ENCODE measurements at regions not wholly inside any gene's neighbourhood (a gene's known extent, or its start where the extent isn't known, plus 50 kb on each side); places are given as distances from the start of the nearest gene placed in this dataset.
A peak's percentile ranks its signal among the peaks of the same experiment; 100 is the strongest.

DNA sequence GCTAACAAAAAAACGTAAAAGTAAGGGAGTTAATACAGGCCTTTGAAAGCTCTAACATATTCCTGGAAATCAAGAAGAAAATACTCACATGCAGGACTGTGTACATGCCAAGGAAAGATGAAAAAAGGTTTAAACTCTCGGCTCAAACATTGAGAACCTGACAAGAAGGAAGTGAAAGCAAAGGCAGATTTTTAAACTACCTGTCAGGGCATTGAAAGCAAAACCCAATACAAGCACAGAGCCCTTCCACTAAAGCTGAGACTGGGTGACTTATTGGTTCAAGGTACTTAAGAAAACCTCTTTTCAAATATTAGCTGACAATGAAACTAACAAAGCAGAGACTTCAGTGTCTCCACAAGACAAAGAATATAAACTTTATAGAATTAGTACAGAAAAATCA is 313.0 kb upstream of the GRID2 start:
- H3K27me3 ChIP-seq: no peaks in the 10 kb centered on the region
- no peak overlapping the region for H3K27ac ChIP-seq
- no peak for DNase-seq
- H3K4me1 ChIP-seq: no peaks in the 10 kb centered on the region
- 48 to 52% methylated on average over 2 of the region's 2 CpGs for WGBS, 2 donors
- no peaks in the 10 kb centered on the region for H3K9me3 ChIP-seq
- H3K36me3 ChIP-seq (replicated peaks in 1 of 2; ENCODE audit: insufficient read depth in 1 of 2, low read depth in 2 of 2): no peaks in the 10 kb centered on the region
- no peak for TF ChIP-seq POLR2A (IDR thresholded peaks at IDR 0.05)
- TF ChIP-seq, protein P1, sequence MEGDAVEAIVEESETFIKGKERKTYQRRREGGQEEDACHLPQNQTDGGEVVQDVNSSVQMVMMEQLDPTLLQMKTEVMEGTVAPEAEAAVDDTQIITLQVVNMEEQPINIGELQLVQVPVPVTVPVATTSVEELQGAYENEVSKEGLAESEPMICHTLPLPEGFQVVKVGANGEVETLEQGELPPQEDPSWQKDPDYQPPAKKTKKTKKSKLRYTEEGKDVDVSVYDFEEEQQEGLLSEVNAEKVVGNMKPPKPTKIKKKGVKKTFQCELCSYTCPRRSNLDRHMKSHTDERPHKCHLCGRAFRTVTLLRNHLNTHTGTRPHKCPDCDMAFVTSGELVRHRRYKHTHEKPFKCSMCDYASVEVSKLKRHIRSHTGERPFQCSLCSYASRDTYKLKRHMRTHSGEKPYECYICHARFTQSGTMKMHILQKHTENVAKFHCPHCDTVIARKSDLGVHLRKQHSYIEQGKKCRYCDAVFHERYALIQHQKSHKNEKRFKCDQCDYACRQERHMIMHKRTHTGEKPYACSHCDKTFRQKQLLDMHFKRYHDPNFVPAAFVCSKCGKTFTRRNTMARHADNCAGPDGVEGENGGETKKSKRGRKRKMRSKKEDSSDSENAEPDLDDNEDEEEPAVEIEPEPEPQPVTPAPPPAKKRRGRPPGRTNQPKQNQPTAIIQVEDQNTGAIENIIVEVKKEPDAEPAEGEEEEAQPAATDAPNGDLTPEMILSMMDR (IDR thresholded peaks at IDR 0.05): no peak
- no peak for ATAC-seq
- no peak overlapping the region for H3K4me3 ChIP-seq
- intact Hi-C loops (cut with DNase I): no loop called here

DNA sequence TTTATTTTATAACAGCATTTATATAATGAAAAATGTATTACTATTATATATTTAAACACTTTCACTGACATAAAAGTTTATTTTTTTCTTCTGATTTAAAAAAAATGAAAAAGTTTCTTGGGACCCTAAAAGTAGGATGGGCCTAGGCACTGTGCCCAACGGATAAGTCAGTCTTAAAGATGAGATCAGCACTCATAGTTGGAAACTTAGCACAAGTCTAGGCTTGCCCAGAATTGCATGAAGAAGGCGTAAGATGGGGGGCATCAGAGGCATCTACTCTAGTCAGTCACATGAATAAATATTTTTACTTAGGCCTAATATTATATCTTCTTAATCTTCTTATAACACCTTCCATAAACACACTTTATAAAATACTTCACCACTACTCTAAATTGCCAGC is 306.7 kb upstream of the GRID2 start:
- intact Hi-C loops (cut with DNase I): no loop called here
- no peak for DNase-seq
- WGBS, 2 donors: 84 to 86% methylated on average over 2 of the region's 2 CpGs

DNA sequence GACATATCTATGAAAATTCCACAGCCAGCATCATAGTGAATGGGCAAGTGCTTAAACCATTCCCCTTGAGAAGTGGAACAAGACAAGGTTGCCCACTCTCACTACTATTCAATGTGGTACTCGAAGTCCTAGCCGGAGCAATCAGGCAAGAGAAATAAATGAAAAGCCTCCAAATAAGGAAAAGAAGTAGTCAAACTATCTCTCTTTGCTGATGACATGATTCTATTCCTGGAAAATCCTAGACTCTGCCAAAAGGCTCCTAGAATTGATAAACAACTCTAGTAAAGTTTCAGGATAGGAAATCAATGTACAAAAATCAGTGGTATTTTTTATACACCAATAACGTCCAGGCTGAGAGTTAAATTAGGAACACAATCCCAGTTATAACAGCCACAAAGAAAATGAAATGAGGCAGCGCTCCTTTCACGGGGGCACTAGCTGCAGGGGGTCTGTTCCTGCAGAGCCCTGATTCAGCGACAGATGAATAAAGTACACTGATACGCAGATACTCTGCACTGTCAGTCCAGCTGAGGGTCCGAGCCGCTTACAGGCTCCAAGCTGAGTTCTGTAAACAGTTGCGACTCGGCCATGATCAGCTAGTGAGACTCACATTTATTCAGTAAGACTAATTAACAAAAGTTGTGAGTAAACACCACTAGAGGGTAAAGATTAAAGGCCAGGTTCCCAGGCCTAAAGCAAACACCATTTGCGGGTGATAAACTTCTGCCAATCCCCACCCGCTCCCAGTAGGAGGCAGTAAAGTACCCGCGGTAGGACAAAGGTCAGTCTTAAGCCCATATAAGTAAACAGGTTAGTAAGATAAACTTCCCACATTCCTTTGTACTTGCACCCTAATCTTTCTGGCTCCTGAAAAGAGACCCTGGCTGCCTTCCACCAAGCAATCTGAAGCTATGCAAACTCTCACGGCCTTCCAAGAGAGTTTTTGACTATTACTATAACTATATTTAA is 290.6 kb upstream of the GRID2 start:
- DNase-seq (peak; percentile 76 to 87 (median 84)), ATAC-seq (peak; percentile 93)
- TF ChIP-seq, protein P1 (IDR thresholded peaks at IDR 0.05): peak; percentile 48 to 86 (median 78)
- TF ChIP-seq POLR2A (IDR thresholded peaks at IDR 0.05): no peak
- no peak overlapping the region for H3K4me3 ChIP-seq
- no peaks in the 10 kb centered on the region for H3K36me3 ChIP-seq (replicated peaks in 1 of 2; ENCODE audit: insufficient read depth in 1 of 2, low read depth in 2 of 2)
- H3K4me1 ChIP-seq: peaks cover 13% of the 10 kb centered on the region
- H3K27ac ChIP-seq: peak overlapping the region in 2 of 4 donors; percentile 11
- H3K27me3 ChIP-seq: no peaks in the 10 kb centered on the region
- intact Hi-C loops (cut with DNase I): no loop called here
- 15 to 16% methylated on average over 16 of the region's 16 CpGs for WGBS, 2 donors
- no peaks in the 10 kb centered on the region for H3K9me3 ChIP-seq

More for the DNA sequence above, 306.7 kb upstream of the GRID2 start:
- Histone ChIP-seq H3K36me3 (replicated peaks in 1 of 2; ENCODE audit: insufficient read depth in 1 of 2, low read depth in 2 of 2) (no peaks in the 10 kb centered on the region), H3K27ac (no peak overlapping the region), H3K27me3 (no peaks in the 10 kb centered on the region), H3K4me1 (no peaks in the 10 kb centered on the region), H3K4me3 (no peak overlapping the region), H3K9me3 (no peaks in the 10 kb centered on the region)
- no peak for TF ChIP-seq POLR2A (IDR thresholded peaks at IDR 0.05)
- TF ChIP-seq, protein P1 (IDR thresholded peaks at IDR 0.05): no peak
- ATAC-seq: no peak

DNA sequence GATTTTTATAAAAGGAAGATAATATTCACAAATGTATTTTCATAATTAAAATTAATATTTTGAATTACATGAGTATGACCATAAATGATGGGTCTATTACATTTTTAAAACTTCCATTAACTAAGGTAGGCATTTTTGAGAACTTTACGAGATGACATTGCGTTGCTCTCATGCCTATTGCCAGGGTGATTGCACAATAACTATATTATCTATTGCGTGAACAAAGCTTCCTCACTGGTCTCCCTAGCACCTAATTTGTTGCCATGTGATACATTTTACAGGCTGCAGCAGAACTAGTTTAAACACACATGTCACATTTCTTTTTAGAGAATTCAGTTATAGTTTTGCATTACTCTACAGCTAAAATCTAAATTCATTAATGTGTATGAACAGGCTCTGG is 289.7 kb upstream of the GRID2 start:
- no peaks in the 10 kb centered on the region for H3K36me3 ChIP-seq (replicated peaks in 1 of 2; ENCODE audit: insufficient read depth in 1 of 2, low read depth in 2 of 2)
- H3K4me1 ChIP-seq: peaks cover 13% of the 10 kb centered on the region
- DNase-seq (peak in 1 of 4 donors; percentile 10), ATAC-seq (peak; percentile 65)
- 20 to 23% methylated on average over 3 of the region's 3 CpGs for WGBS, 2 donors
- no peaks in the 10 kb centered on the region for H3K9me3 ChIP-seq
- no peaks in the 10 kb centered on the region for H3K27me3 ChIP-seq
- intact Hi-C loops (cut with DNase I): no loop called here
- TF ChIP-seq POLR2A (IDR thresholded peaks at IDR 0.05): no peak
- TF ChIP-seq, protein P1 (IDR thresholded peaks at IDR 0.05): no peak
- no peak overlapping the region for H3K4me3 ChIP-seq
- H3K27ac ChIP-seq: peak overlapping the region in 1 of 4 donors; percentile 11

Data from body of pancreas (tissue), 4 donors.